NCI-H526 treated with DMSO at 0.1 percent for 48 hours (cell line): ENCODE measurements at regions not wholly inside any gene's neighbourhood (a gene's known extent, or its start where the extent isn't known, plus 50 kb on each side); places are given as distances from the start of the nearest gene placed in this dataset.
"Not testable (repeated sequence)": the region's sequence is repeated elsewhere in the genome, so short reads cannot be mapped to it uniquely, and the experiment has no call there.

Experiments used
- DNase-seq: peaks from one replicate; lab custom pipeline; 2025; lab: John Stamatoyannopoulos, UW

GRCh38 chr2:239548451-239548871 lies 147.6 kb upstream of the HDAC4 start:
- DNase-seq: no peak

DNA sequence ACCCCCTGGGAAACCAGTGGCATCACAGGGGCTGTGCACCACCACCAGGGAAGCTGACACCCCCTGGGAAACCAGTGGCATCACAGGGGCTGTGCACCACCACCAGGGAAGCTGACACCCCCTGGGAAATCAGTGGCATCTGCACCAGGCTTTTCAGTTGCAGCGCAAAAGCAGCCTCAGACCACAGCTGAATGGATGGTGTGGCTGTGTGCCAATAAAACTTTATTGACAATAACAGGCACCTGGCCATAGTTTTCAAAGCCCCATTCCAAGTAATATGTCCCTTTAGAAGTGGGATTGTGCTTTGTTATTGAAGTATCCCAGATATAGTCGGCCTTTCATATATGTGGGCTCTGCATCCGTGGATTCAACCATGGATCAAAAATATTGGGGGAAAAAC lies 146.3 kb upstream of the HDAC4 start:
- not testable (repeated sequence) for DNase-seq

DNA sequence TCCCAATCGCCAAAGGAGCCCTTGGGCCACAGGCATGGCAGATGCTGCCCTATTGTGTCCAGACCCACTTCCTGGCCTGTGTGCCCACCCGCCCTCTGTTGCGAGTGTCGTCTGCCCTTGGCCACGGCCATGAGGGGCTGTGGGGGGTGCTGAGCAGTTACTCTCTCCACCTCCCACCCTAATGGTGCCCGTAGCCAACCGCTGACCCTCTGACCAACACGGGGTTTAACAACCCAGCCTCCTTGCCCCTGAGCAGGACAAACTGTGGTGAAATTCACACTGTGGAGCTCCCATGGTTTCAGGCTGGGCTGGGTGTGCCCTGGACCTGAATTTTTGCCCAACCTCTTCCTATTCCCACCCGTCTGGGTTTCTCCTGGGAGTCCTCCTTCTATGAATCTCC lies 145.7 kb upstream of the HDAC4 start:
- DNase-seq: no peak

DNA sequence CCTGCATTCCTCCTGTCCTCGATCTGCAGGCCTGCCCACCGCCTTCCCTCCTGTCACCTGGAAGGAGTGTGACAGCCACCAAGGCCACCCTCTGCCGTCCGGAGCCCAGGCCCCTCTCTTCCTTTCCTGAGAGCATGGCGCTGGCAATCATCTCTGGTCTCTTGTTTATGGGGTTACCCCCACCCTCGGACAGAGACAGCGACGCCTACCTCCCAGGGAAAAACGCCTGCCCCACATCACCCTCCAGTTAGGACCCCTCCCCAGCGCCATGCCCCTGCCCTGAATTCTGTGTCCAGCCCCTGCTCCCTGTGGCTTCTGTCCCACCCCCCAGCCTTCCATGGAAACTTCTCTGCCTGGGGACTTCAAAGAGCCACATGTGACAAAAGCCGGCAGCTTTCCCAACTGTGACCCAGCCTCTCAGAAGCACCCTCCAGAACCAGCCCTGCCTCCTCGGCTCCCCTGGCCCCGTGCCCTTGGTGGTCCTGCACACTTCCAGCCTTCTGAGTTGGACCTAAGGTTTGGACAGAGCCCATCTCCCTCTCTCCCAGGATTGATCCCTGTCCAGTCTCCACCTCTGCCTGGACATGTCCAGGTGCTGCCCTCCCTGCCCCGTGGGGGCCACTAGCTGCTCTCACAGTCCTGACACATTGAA lies 145.0 kb upstream of the HDAC4 start:
- no peak for DNase-seq

GRCh38 chr2:239544918-239545465 lies 144.2 kb upstream of the HDAC4 start:
- no peak for DNase-seq

- DNase-seq: no peak
Measured at GRCh38 chr2:239544143-239544917, 143.5 kb upstream of the HDAC4 start.

- no peak for DNase-seq
Measured at GRCh38 chr2:239543702-239544101, 142.9 kb upstream of the HDAC4 start.

DNA sequence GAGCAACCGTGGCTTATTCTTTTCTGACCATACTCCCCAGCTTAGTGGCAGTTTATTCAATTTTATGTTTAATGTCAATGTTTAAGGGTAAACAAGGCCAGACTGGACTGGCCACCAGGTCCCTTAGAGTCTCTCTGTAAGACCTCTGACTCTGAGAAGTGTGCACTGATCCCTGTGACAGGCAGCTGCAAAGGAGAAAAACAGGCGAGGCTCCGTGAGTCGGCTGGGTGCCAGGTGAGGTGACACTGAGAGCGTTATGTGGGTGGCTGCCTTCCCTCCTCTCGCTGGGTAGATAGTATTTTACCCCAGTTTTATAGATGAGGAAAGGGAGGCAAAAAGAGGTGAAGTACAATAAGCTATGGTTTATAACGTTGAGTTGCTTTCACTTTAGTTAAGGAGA lies 139.4 kb upstream of the HDAC4 start:
- no peak for DNase-seq

GRCh38 chr2:239539776-239540100 lies 138.9 kb upstream of the HDAC4 start:
- DNase-seq: no peak

GRCh38 chr2:239539083-239539775 lies 138.4 kb upstream of the HDAC4 start:
- DNase-seq: no peak

DNA sequence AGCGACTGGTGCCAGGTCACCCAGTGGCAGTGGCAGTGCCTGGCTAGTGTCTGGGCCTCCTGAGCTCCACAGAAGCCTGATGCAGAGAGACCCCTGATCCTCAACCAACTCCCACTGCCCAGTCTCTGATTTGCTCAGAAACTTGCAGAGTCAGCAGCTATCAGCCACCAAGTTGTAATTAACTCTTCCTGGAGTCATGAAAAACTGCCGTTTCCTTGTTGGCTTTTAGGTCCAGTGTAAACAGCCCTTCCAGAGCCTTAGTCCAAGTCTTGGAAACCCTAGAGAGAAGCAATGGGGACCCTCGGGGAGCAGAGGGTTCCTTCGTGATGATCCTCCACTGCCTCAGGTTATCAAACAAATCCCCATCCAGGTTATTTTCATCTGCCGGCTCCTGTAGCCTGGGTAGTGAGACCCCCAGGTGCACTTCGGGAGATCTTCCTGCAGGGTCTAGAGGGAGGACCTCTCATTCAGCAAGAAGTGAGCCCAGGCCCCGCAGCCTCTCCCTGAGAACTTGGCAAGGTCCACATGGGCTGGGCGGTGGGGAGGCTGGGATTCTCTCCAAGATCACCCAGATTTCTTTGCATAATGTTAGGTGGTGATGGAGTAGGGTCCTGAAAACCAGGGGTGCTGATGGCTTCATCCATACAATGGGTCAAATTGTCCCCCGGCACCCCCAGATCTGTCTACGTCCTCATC lies 137.7 kb upstream of the HDAC4 start:
- no peak for DNase-seq

DNA sequence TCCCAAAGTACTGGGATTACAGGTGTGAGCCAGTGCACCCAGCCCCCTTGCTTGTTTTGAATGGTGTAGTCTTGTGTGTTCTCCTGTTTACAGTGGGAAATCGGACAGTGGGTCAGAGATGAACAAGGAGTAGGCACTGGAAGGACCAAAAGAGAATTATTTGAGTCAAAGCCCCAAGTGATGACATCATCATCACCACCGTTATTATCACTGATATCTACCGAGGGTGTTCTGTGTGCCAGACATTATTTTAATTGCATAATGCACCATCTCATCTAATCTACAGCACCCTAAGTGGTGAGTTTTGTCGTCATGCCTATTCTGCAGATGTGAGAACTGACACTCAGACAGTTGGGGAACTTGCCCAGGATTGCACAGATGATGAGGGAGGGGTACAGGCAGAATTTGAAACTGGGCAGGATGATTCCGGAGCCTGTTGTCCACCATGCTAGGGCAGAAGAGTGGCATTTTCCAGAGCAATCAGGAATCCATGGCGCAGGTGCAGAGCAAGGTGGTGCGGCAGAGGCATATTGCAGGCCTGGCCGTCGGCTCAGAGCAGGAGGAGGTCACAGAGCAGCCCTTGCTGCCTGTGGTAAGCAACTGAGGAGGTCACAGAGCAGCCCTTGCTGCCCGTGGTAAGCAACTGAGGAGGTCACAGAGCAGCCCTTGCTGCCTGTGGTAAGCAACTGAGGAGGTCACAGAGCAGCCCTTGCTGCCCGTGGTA lies 137.0 kb upstream of the HDAC4 start:
- no peak for DNase-seq

GRCh38 chr2:239536186-239536585 lies 135.4 kb upstream of the HDAC4 start:
- no peak for DNase-seq

DNA sequence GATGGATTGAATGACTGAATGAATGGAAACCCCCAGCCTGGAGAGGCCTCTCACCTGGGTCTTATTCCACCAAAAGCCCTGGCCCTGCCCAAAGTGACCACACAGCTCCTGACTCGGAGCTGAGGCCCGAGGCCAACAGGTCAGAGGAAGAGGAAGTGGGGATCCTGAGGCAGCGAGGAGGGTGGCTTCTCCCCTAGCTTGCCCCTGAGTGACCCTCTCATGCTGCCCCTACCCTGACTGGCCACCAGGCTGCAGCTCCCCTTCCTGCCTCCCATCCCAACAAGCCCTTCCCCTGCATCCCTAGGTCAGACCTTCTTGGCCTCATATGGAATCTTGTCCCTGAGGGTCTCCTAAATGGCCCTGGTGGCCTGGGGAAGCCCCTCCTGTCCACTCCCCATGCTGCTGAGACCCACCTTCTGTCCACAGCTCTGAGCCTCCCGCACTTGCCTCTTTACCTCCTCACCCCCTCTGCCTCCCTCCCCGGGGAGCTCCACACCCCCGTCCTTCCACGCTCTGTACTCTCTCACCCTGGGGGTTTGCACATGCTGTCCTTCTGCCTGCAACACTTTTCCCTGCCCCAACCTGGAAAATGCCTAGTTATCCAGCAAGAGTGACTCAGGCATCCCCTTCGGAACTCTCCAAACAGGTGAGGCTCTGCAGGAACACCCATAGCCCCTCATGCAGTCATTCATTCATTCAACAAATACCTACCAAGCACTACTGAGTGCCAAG lies 134.8 kb upstream of the HDAC4 start:
- DNase-seq: no peak

DNA sequence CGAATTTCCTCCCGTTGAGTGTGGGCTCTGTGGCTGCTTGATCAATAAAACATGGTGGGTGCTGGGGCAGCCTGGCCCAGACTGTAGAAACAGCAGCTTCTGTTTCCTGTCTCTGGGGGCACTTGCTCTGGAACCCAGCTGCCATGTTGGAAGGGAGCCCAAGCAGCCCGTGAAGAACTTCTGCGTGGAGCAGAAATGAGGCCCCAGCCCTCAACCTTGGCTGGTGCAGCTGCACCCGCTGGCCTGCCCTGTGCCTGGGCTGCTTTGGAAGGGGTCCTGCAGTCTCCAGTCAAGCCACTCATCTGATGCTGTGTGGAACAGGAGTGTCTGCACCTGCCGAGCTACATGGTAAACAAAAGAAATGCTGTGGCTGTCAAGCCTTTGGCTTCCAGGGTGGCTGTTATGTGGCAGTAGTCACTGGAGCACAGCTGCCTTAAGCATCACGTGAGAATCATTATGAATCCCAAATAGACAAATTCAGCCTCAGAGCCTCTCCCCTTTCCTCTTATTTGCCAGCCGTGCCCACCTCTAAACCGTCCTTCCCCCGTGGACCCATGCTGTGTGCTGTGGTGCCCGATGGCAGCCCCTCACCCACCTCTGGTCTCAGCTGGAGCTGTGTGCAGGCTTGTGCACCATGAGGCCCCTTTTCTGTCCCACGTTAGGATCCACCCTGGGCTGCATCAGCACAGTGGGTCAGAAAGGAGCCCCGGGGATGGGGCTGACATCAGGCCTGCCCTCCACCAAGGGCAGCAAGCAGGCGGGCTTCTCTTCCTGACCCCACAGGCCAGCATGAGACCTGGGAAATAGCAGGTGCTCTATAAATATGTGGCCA lies 134.0 kb upstream of the HDAC4 start:
- DNase-seq: no peak

DNA sequence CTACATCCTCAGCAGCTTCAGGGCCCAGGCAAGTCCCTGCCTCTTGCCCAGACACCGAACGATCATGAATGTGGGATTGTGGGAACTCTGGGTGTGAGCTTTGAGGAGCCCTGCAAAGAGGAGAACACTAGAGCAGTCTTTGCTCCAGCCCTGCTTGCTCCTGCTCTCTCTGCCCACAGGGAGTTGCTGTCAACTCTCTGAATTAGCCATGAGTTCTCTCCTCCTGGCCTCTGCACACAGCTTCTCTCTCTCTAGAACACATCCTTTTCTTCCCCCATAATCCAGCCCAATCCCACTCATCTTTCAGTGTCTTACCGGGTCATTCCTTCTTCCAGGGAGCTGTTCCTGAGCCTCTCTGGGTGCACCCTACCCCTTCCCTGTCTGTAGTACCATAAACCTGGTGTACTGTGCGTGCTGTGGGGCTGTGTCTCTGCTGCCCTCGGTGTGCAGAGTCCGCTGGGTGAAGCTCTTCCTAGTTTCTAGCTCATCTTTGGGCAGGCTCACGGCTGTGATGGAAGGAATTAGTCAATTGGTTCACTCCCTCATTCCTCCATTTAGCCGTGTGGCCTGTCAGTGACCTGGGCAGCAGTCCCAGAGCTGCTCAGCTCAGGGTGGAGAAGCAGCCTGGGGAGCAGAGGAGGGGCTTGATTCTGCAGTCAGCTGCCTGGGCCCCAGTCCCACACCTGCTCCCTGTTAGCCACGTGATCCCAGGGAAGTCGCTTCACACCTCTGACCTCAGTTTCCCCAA lies 132.9 kb upstream of the HDAC4 start:
- DNase-seq: no peak

DNA sequence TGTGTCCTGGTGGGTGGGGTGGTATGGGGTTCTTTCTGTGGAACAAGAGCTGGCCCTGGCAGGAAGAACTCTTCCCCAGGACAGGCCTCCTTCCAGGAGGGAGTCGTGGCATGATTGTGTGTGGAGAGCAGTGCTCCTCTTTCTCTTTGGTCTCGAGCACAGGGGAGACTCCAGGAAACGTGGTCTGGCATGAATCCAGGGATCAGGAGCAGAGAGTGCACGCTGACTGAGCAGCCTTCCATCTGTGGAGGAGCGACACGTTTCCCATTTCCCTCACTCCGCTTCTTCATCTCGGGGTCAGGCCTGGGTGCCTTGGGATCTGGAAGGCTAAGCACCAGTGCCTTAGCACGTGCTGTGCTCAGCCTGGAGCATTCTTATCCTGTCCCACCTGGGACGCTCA lies 132.0 kb upstream of the HDAC4 start:
- no peak for DNase-seq

DNA sequence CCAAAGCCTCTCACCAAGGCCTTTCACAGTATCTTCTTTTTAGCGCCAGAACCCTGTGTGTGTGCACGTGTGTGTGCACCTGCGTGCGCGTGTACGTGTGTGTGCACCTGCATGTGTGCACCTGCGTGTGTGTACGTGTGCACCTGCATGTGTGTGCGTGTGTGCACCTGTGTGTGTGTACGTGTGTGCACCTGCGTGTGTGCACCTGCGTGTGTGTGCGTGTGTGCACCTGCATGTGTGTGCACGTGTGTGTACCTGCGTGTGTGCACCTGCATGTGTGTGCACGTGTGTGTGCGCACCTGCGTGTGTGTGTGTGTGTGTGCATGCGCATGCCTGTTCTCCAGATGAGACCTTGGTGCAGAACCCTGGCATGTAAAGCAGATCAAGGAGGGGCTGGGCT lies 131.4 kb upstream of the HDAC4 start:
- DNase-seq: no peak

- no peak for DNase-seq
Measured at GRCh38 chr2:239531456-239532241, 130.8 kb upstream of the HDAC4 start.
